SK-N-MC (cell line): ENCODE measurements at regions not wholly inside any gene's neighbourhood (a gene's known extent, or its start where the extent isn't known, plus 50 kb on each side); places are given as distances from the start of the nearest gene placed in this dataset.

Experiments
- DNase-seq: peaks from one replicate; pipeline ENCODE4 v3.0.0-alpha.2; 2011; ENCODE audit warnings: low read depth, low spot score
- H3K27ac ChIP-seq: fragments of 200-600 bp; sonication (generic); 2 replicates; pipeline ENCODE4 v1.5.1; 2016; ENCODE audit warnings: mixed run types
- H3K36me3 ChIP-seq: fragments of 200-600 bp; sonication (generic); 2 replicates; pipeline ENCODE4 v1.6.1; 2017; ENCODE audit warnings: antibody characterized with exemption, low read length, mixed read lengths; ENCODE audit not compliant: insufficient read depth
- H3K4me3 ChIP-seq: fragments of 200-600 bp; sonication (generic); 2 replicates; pipeline ENCODE4 v1.5.1; 2016
- H3K9ac ChIP-seq: fragments of 200-600 bp; sonication (generic); 2 replicates; pipeline ENCODE4 v1.8.0; 2017; ENCODE audit warnings: mixed run types, mixed read lengths; ENCODE audit not compliant: insufficient read length
- H3K9me3 ChIP-seq: fragments of 200-600 bp; sonication (generic); 2 replicates; pipeline ENCODE4 v1.6.1; 2017; ENCODE audit warnings: low read depth, mild to moderate bottlenecking, antibody characterized with exemption, low read length, moderate library complexity, mixed read lengths
- EZH2 ChIP-seq: fragments of 200-600 bp; sonication (generic); IDR thresholded peaks from one replicate; pipeline ENCODE4 v1.6.1; 2017; ENCODE audit warnings: antibody characterized with exemption
- FOXP2 ChIP-seq: optimal IDR thresholded peaks from 2 replicates; pipeline ENCODE3; 2011; ENCODE audit warnings: mild to moderate bottlenecking, moderate library complexity; ENCODE audit not compliant: insufficient read depth; ENCODE audit errors: extremely low read length, control extremely low read depth
- POLR2AphosphoS5 ChIP-seq: IDR thresholded peaks from 2 replicates; pipeline ENCODE4 v1.6.1; 2012; ENCODE audit warnings: mild to moderate bottlenecking, low read depth, low read length, borderline replicate concordance

- H3K36me3 ChIP-seq: peaks cover 9% of the 10 kb centered on the region; the same call in 1 of the 2 replicates
- no peak for DNase-seq
- no peak overlapping the region for H3K27ac ChIP-seq
- H3K9ac ChIP-seq: no peak overlapping the region
- TF ChIP-seq FOXP2 (no peak), EZH2 (no peak), POLR2AphosphoS5 (no peak)
- H3K9me3 ChIP-seq: no peaks in the 10 kb centered on the region
- no peak overlapping the region for H3K4me3 ChIP-seq
These were observed 109.9 kb upstream of the TIAM2 start for GRCh38 chr6:154885214-154885613.

GRCh38 chr6:154886016-154886415 lies 109.1 kb upstream of the TIAM2 start:
- H3K36me3 ChIP-seq: peaks cover 9% of the 10 kb centered on the region; the same call in 1 of the 2 replicates
- no peak overlapping the region for H3K27ac ChIP-seq
- TF ChIP-seq FOXP2: no peak
- no peak for TF ChIP-seq POLR2AphosphoS5
- TF ChIP-seq EZH2: no peak
- no peaks in the 10 kb centered on the region for H3K9me3 ChIP-seq
- no peak overlapping the region for H3K9ac ChIP-seq
- DNase-seq: no peak
- H3K4me3 ChIP-seq: no peak overlapping the region

- Histone ChIP-seq H3K4me3 (no peak overlapping the region), H3K27ac (no peak overlapping the region), H3K9me3 (no peaks in the 10 kb centered on the region), H3K9ac (no peak overlapping the region), H3K36me3 (peaks cover 9% of the 10 kb centered on the region; the same call in 1 of the 2 replicates)
- TF ChIP-seq POLR2AphosphoS5 (no peak), FOXP2 (no peak), EZH2 (no peak)
- no peak for DNase-seq
These were observed 108.6 kb upstream of the TIAM2 start for GRCh38 chr6:154886471-154886870.

- Histone ChIP-seq H3K36me3 (peaks cover 9% of the 10 kb centered on the region; the same call in 1 of the 2 replicates), H3K9me3 (no peaks in the 10 kb centered on the region), H3K27ac (no peak overlapping the region), H3K4me3 (no peak overlapping the region), H3K9ac (no peak overlapping the region)
- no peak for DNase-seq
- TF ChIP-seq FOXP2 (no peak), POLR2AphosphoS5 (no peak), EZH2 (no peak)
These were observed 108.1 kb upstream of the TIAM2 start for GRCh38 chr6:154887051-154887450.

GRCh38 chr6:154888421-154889295 lies 106.5 kb upstream of the TIAM2 start:
- H3K36me3 ChIP-seq: no peaks in the 10 kb centered on the region; the same call in 1 of the 2 replicates
- no peak for DNase-seq
- H3K9ac ChIP-seq: no peak overlapping the region
- TF ChIP-seq POLR2AphosphoS5: no peak
- no peak for TF ChIP-seq EZH2
- TF ChIP-seq FOXP2: no peak
- no peaks in the 10 kb centered on the region for H3K9me3 ChIP-seq
- H3K27ac ChIP-seq: no peak overlapping the region
- no peak overlapping the region for H3K4me3 ChIP-seq

GRCh38 chr6:154890874-154891273 lies 104.2 kb upstream of the TIAM2 start:
- H3K36me3 ChIP-seq: no peaks in the 10 kb centered on the region
- TF ChIP-seq POLR2AphosphoS5 (no peak), EZH2 (no peak), FOXP2 (no peak)
- H3K4me3 ChIP-seq: no peak overlapping the region
- DNase-seq: no peak
- H3K27ac ChIP-seq: no peak overlapping the region
- H3K9ac ChIP-seq: no peak overlapping the region
- H3K9me3 ChIP-seq: no peaks in the 10 kb centered on the region

GRCh38 chr6:154891901-154892300 lies 103.2 kb upstream of the TIAM2 start:
- no peak overlapping the region for H3K9ac ChIP-seq
- DNase-seq: no peak
- no peak overlapping the region for H3K27ac ChIP-seq
- TF ChIP-seq EZH2: no peak
- no peak for TF ChIP-seq FOXP2
- no peak for TF ChIP-seq POLR2AphosphoS5
- H3K36me3 ChIP-seq: no peaks in the 10 kb centered on the region
- H3K4me3 ChIP-seq: no peak overlapping the region
- H3K9me3 ChIP-seq: no peaks in the 10 kb centered on the region

GRCh38 chr6:154893917-154894316 lies 101.2 kb upstream of the TIAM2 start:
- no peak overlapping the region for H3K4me3 ChIP-seq
- no peak overlapping the region for H3K9ac ChIP-seq
- no peak for TF ChIP-seq FOXP2
- TF ChIP-seq POLR2AphosphoS5: no peak
- TF ChIP-seq EZH2: no peak
- H3K9me3 ChIP-seq: no peaks in the 10 kb centered on the region
- H3K27ac ChIP-seq: no peak overlapping the region
- H3K36me3 ChIP-seq: no peaks in the 10 kb centered on the region
- no peak for DNase-seq
